ENCODE measurements at regions not wholly inside any gene's neighbourhood (a gene's known extent, or its start where the extent isn't known, plus 50 kb on each side); places are given as distances from the start of the nearest gene placed in this dataset.
A peak's percentile ranks its signal among the peaks of the same experiment; 100 is the strongest.

DNA sequence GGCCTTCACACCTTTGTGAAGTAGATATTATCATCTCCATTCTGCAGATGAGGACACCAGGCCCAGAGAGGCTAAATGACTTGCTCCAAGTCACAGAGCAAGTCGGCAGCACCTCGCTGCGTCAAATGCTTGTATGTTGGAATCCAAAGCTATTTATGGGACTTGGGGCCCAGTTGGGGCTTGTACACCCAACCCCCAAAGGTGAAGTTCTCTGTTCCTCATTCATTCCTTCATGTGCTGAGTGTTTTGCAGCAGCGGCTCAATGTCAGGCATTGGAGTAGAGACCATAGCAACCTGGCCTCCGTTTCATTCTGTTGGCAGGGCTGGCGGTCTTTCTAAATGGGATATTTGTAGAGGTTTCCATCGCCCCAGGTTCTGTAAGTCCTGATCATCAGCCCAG is 113.4 kb upstream of the SLC25A33 start:
- DNase-seq (no peak), ATAC-seq (no peak)
- Mint-ChIP-seq H3K27ac (peak overlapping the region; percentile 77 to 99 (median 93)), H3K36me3 (peaks cover 0 to 2% (median 0%) of the 10 kb centered on the region in 5 donors), H3K9me3 (peaks cover 0 to 6% (median 0%) of the 10 kb centered on the region in 11 donors), H3K4me3 (peak overlapping the region; percentile 63 to 100 (median 76)), H3K27me3 (peaks cover 0 to 42% (median 0%) of the 10 kb centered on the region in 5 donors), H3K4me1 (peaks cover 38 to 79% (median 72%) of the 10 kb centered on the region in 7 donors)
- peaks cover 0 to 4% of the 10 kb centered on the region in 2 donors for H3K27me3 ChIP-seq (ENCODE audit: control insufficient read depth in 2 of 2, insufficient read depth in 2 of 2, low read length in 2 of 2)
- intact Hi-C loops (cut with micrococcal nuclease): loop anchor here (1.0 to 10.0 kb wide), 9 partner anchors 13 to 1644 kb away; partner anchors contain the start of genes DFFA (in 1 of the 2), PER3 (in 1 of the 2), PEX14 (in 1 of the 2) and SPSB1 (in 1 of the 2)
- peak overlapping the region; percentile 37 for H3K4me3 ChIP-seq (ENCODE audit: low read length)
- CTCF ChIA-PET: interaction anchor here (0.6 kb wide), 1 partner anchor 115 kb away, joined by 4 read pairs; no protein-coding TSS in a partner anchor
- H3K36me3 ChIP-seq (ENCODE audit: control insufficient read depth in 2 of 3, insufficient read depth in 3 of 3, low read length in 3 of 3): no peaks in the 10 kb centered on the region
- H3K9me3 ChIP-seq (ENCODE audit: control insufficient read depth in 2 of 3, low read length in 3 of 3): no peaks in the 10 kb centered on the region
- POLR2A ChIA-PET: interaction anchor here (0.6 to 2.5 kb wide), 7 partner anchors 13 to 498 kb away, joined by 3 to 12 read pairs (median 3); no protein-coding TSS in a partner anchor
- H3K27ac ChIP-seq (ENCODE audit: low read depth, low read length): peak overlapping the region; percentile 56
- H3K4me1 ChIP-seq (ENCODE audit: control insufficient read depth in 2 of 2, insufficient read depth in 2 of 2, low read length in 2 of 2): peaks cover 28 to 46% of the 10 kb centered on the region in 2 donors

DNA sequence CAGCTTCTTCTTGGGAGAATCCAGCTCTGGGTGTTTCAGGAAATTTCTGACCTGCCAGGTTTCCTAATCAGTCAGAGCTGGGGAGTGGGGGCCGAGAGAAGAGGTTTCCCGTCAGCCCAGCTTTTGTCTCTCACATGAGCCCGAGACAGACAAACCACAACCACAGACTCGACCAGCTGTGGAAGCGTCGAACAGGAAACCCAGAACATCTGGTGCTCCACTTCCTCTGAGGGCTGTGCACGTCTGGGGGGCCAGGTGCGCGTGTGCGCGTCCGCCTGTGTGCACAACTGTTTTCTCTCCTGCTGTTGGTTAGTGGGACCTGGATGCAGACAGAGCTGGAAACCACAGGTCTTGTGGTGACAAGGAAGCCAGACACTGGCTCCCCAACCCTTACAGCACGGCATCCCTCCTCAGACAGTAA is 113.0 kb upstream of the SLC25A33 start:
- ChIA-PET POLR2A (interaction anchor here (0.6 to 2.5 kb wide), 8 partner anchors 12 to 499 kb away, joined by 3 to 12 read pairs (median 4); no protein-coding TSS in a partner anchor), CTCF (interaction anchor here (0.6 kb wide), 1 partner anchor 116 kb away, joined by 4 read pairs; no protein-coding TSS in a partner anchor)
- peaks cover 35 to 76% (median 67%) of the 10 kb centered on the region in 7 donors for H3K4me1 Mint-ChIP-seq
- peak overlapping the region; percentile 77 to 99 (median 93) for H3K27ac Mint-ChIP-seq
- intact Hi-C loops (cut with micrococcal nuclease): loop anchor here (1.0 to 10.0 kb wide), 9 partner anchors 13 to 1644 kb away; partner anchors contain the start of genes DFFA (in 1 of the 2), PER3 (in 1 of the 2), PEX14 (in 1 of the 2) and SPSB1 (in 1 of the 2)
- peaks cover 28 to 43% of the 10 kb centered on the region in 2 donors for H3K4me1 ChIP-seq (ENCODE audit: control insufficient read depth in 2 of 2, insufficient read depth in 2 of 2, low read length in 2 of 2)
- H3K27me3 Mint-ChIP-seq: peaks cover 0 to 41% (median 0%) of the 10 kb centered on the region in 5 donors
- H3K36me3 ChIP-seq (ENCODE audit: control insufficient read depth in 2 of 3, insufficient read depth in 3 of 3, low read length in 3 of 3): no peaks in the 10 kb centered on the region
- DNase-seq: peak; percentile 40 to 92 (median 89)
- H3K9me3 ChIP-seq (ENCODE audit: control insufficient read depth in 2 of 3, low read length in 3 of 3): no peaks in the 10 kb centered on the region
- H3K9me3 Mint-ChIP-seq: peaks cover 0 to 6% (median 0%) of the 10 kb centered on the region in 11 donors
- no peaks in the 10 kb centered on the region for H3K27me3 ChIP-seq (ENCODE audit: control insufficient read depth in 2 of 2, insufficient read depth in 2 of 2, low read length in 2 of 2)
- peak; percentile 76 for ATAC-seq
- peak overlapping the region; percentile 56 for H3K27ac ChIP-seq (ENCODE audit: low read depth, low read length)
- peak overlapping the region; percentile 37 for H3K4me3 ChIP-seq (ENCODE audit: low read length)
- peak overlapping the region; percentile 63 to 100 (median 76) for H3K4me3 Mint-ChIP-seq
- no peaks in the 10 kb centered on the region for H3K36me3 Mint-ChIP-seq

GRCh38 chr1:9427388-9427787 is 111.9 kb upstream of the SLC25A33 start:
- intact Hi-C loops (cut with micrococcal nuclease): loop anchor here (5.0 to 10.0 kb wide), 6 partner anchors 53 to 1645 kb away; partner anchors contain the start of genes DFFA (in 1 of the 2), PER3 (in 1 of the 2), PEX14 (in 1 of the 2) and TMEM201 (in 1 of the 2)
- peaks cover 33 to 76% (median 67%) of the 10 kb centered on the region in 7 donors for H3K4me1 Mint-ChIP-seq
- H3K4me1 ChIP-seq (ENCODE audit: control insufficient read depth in 2 of 2, insufficient read depth in 2 of 2, low read length in 2 of 2): peaks cover 28 to 42% of the 10 kb centered on the region in 2 donors
- peak overlapping the region in 8 of 9 donors; percentile 40 to 99 (median 95) for H3K27ac Mint-ChIP-seq
- peaks cover 0 to 6% (median 0%) of the 10 kb centered on the region in 11 donors for H3K9me3 Mint-ChIP-seq
- H3K36me3 ChIP-seq (ENCODE audit: control insufficient read depth in 2 of 3, insufficient read depth in 3 of 3, low read length in 3 of 3): no peaks in the 10 kb centered on the region
- ChIA-PET POLR2A (interaction anchor here (1.5 to 2.5 kb wide), 3 partner anchors 14 to 137 kb away, joined by 4 to 12 read pairs (median 12); no protein-coding TSS in a partner anchor), CTCF (no interaction called here)
- no peak overlapping the region for H3K27ac ChIP-seq (ENCODE audit: low read depth, low read length)
- H3K27me3 Mint-ChIP-seq: peaks cover 0 to 33% (median 0%) of the 10 kb centered on the region in 5 donors
- H3K36me3 Mint-ChIP-seq: no peaks in the 10 kb centered on the region
- peak in 1 of 9 donors; percentile 27 for DNase-seq
- no peak for ATAC-seq
- H3K9me3 ChIP-seq (ENCODE audit: control insufficient read depth in 2 of 3, low read length in 3 of 3): no peaks in the 10 kb centered on the region
- H3K27me3 ChIP-seq (ENCODE audit: control insufficient read depth in 2 of 2, insufficient read depth in 2 of 2, low read length in 2 of 2): no peaks in the 10 kb centered on the region
- H3K4me3 ChIP-seq (ENCODE audit: low read length): no peak overlapping the region
- H3K4me3 Mint-ChIP-seq: peak overlapping the region in 6 of 10 donors; percentile 29 to 100 (median 57)

GRCh38 chr1:9428601-9429341 is 110.5 kb upstream of the SLC25A33 start:
- H3K4me1 ChIP-seq (ENCODE audit: control insufficient read depth in 2 of 2, insufficient read depth in 2 of 2, low read length in 2 of 2): peaks cover 28 to 42% of the 10 kb centered on the region in 2 donors
- Mint-ChIP-seq H3K27ac (peak overlapping the region; percentile 92 to 100 (median 98)), H3K4me3 (peak overlapping the region; percentile 80 to 100 (median 96)), H3K36me3 (no peaks in the 10 kb centered on the region), H3K27me3 (peaks cover 0 to 21% (median 0%) of the 10 kb centered on the region in 5 donors), H3K4me1 (peaks cover 34 to 64% (median 56%) of the 10 kb centered on the region in 7 donors), H3K9me3 (peaks cover 0 to 6% (median 0%) of the 10 kb centered on the region in 11 donors)
- H3K27me3 ChIP-seq (ENCODE audit: control insufficient read depth in 2 of 2, insufficient read depth in 2 of 2, low read length in 2 of 2): no peaks in the 10 kb centered on the region
- DNase-seq: peak; percentile 96 to 100 (median 99)
- H3K9me3 ChIP-seq (ENCODE audit: control insufficient read depth in 2 of 3, low read length in 3 of 3): no peaks in the 10 kb centered on the region
- H3K36me3 ChIP-seq (ENCODE audit: control insufficient read depth in 2 of 3, insufficient read depth in 3 of 3, low read length in 3 of 3): no peaks in the 10 kb centered on the region
- intact Hi-C loops (cut with micrococcal nuclease): loop anchor here (1.0 to 10.0 kb wide), 16 partner anchors 27 to 1646 kb away; partner anchors contain the start of genes SLC25A33 (in 2 of the 2), TMEM201 (in 2 of the 2), CTNNBIP1 (in 1 of the 2) and DFFA (in 1 of the 2)
- peak overlapping the region; percentile 80 for H3K4me3 ChIP-seq (ENCODE audit: low read length)
- peak overlapping the region; percentile 88 for H3K27ac ChIP-seq (ENCODE audit: low read depth, low read length)
- ATAC-seq: peak; percentile 90
- POLR2A ChIA-PET: interaction anchor here (0.6 to 1.5 kb wide), 4 partner anchors 10 to 548 kb away, joined by 3 to 5 read pairs (median 4); no protein-coding TSS in a partner anchor
- CTCF ChIA-PET: interaction anchor here (0.7 kb wide), 1 partner anchor 13 kb away, joined by 3 read pairs; no protein-coding TSS in a partner anchor

- peak overlapping the region; percentile 80 to 100 (median 96) for H3K4me3 Mint-ChIP-seq
- POLR2A ChIA-PET: interaction anchor here (0.7 to 1.5 kb wide), 3 partner anchors 9 to 300 kb away, joined by 3 to 4 read pairs (median 3); no protein-coding TSS in a partner anchor
Observed at GRCh38 chr1:9429342-9429711, 109.9 kb upstream of the SLC25A33 start.

More at GRCh38 chr1:9429342-9429711, 109.9 kb upstream of the SLC25A33 start:
- H3K4me1 Mint-ChIP-seq: peaks cover 34 to 59% (median 55%) of the 10 kb centered on the region in 7 donors
- H3K4me3 ChIP-seq (ENCODE audit: low read length): peak overlapping the region; percentile 80
- peaks cover 28 to 42% of the 10 kb centered on the region in 2 donors for H3K4me1 ChIP-seq (ENCODE audit: control insufficient read depth in 2 of 2, insufficient read depth in 2 of 2, low read length in 2 of 2)
- peaks cover 0 to 6% (median 0%) of the 10 kb centered on the region in 11 donors for H3K9me3 Mint-ChIP-seq
- no peaks in the 10 kb centered on the region for H3K9me3 ChIP-seq (ENCODE audit: control insufficient read depth in 2 of 3, low read length in 3 of 3)
- H3K27me3 ChIP-seq (ENCODE audit: control insufficient read depth in 2 of 2, insufficient read depth in 2 of 2, low read length in 2 of 2): no peaks in the 10 kb centered on the region
- peak overlapping the region; percentile 92 to 100 (median 98) for H3K27ac Mint-ChIP-seq
- DNase-seq (no peak), ATAC-seq (no peak)
- intact Hi-C loops (cut with micrococcal nuclease): loop anchor here (1.0 to 10.0 kb wide), 14 partner anchors 55 to 1647 kb away; partner anchors contain the start of genes SLC25A33 (in 2 of the 2), TMEM201 (in 2 of the 2), CTNNBIP1 (in 1 of the 2) and DFFA (in 1 of the 2)
- H3K27ac ChIP-seq (ENCODE audit: low read depth, low read length): peak overlapping the region; percentile 88
- CTCF ChIA-PET: interaction anchor here (0.7 kb wide), 1 partner anchor 12 kb away, joined by 3 read pairs; no protein-coding TSS in a partner anchor
- no peaks in the 10 kb centered on the region for H3K36me3 ChIP-seq (ENCODE audit: control insufficient read depth in 2 of 3, insufficient read depth in 3 of 3, low read length in 3 of 3)
- no peaks in the 10 kb centered on the region for H3K36me3 Mint-ChIP-seq
- H3K27me3 Mint-ChIP-seq: peaks cover 0 to 15% (median 0%) of the 10 kb centered on the region in 5 donors

All from naive thymus-derived CD4-positive, alpha-beta T cell (primary cell).